Skeletal muscle satellite cell (primary cell): ENCODE measurements at regions not wholly inside any gene's neighbourhood (a gene's known extent, or its start where the extent isn't known, plus 50 kb on each side); places are given as distances from the start of the nearest gene placed in this dataset.
"Not testable (repeated sequence)": the region's sequence is repeated elsewhere in the genome, so short reads cannot be mapped to it uniquely, and the experiment has no call there.

Experiments
- H3K27me3 ChIP-seq: 2 replicates; pipeline ENCODE4 v1.7.0; 2013; ENCODE audit warnings: low read length; ENCODE audit not compliant: control insufficient read depth, insufficient read depth
- H3K36me3 ChIP-seq: 2 replicates; pipeline ENCODE4 v1.7.0; 2013; ENCODE audit warnings: mild to moderate bottlenecking, control low read depth, low read length; ENCODE audit not compliant: insufficient read depth
- H3K4me1 ChIP-seq: 2 replicates; pipeline ENCODE4 v1.7.0; 2013; ENCODE audit warnings: low read length; ENCODE audit not compliant: control insufficient read depth, insufficient read depth
- H3K4me2 ChIP-seq: 2 replicates; pipeline ENCODE4 v1.7.0; 2013; ENCODE audit warnings: mild to moderate bottlenecking, low read length
- H3K4me3 ChIP-seq: 2 replicates; pipeline ENCODE4 v1.7.0; 2013; ENCODE audit warnings: low read length
- H3K9ac ChIP-seq: 2 replicates; pipeline ENCODE4 v1.7.0; 2013; ENCODE audit warnings: mild to moderate bottlenecking, low read depth, low read length, moderate library complexity
- H3K9me3 ChIP-seq: replicated peaks from 2 replicates; pipeline ENCODE4 v1.7.0; 2013; ENCODE audit warnings: mild to moderate bottlenecking, control low read depth, low read length

DNA sequence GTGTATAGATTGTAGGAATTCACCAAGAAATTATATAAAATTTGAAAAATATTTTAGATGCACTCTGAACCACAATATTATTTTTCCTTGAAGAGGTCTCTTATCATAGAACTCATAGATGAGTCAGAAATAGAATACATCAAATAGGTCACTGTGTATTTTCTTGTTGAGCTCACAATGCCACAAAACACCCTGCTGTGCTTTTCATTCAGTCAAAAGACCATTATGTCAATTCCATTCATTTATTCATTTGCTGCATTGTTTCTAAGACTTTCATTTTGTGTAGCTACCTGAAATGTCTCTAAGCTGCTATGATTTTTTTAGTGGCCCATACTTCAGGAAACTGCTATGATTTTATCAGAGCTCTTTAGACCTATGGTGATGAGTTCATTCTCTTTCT is 231.9 kb upstream of the AVPR1A start:
- Histone ChIP-seq H3K9me3 (no peaks in the 10 kb centered on the region), H3K9ac (no peak overlapping the region), H3K4me1 (no peaks in the 10 kb centered on the region), H3K36me3 (no peaks in the 10 kb centered on the region), H3K27me3 (peaks cover 5% of the 10 kb centered on the region), H3K4me2 (no peak overlapping the region), H3K4me3 (no peak overlapping the region)

DNA sequence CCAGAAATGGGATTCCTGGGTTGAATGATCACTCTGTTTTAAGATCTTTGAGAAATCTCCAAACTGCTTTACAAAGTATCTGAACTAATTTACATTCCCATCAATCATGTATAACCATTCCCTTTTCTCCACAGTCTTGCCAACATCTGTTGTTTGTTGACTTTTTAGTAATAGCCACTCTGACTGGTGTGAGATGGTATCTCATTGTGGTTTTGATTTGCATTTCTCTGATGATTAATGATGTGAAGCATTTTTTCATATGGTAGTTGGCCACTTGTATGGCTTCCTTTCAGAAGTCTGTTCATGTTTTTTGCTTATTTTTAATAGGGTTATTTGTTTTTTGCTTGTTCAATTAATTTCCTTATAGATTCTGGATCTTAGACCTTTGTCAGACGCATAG is 211.8 kb upstream of the AVPR1A start:
- Histone ChIP-seq H3K9ac (no peak overlapping the region), H3K4me3 (no peak overlapping the region), H3K36me3 (no peaks in the 10 kb centered on the region), H3K27me3 (peaks cover 10% of the 10 kb centered on the region), H3K4me2 (no peak overlapping the region), H3K4me1 (no peaks in the 10 kb centered on the region), H3K9me3 (no peaks in the 10 kb centered on the region)

DNA sequence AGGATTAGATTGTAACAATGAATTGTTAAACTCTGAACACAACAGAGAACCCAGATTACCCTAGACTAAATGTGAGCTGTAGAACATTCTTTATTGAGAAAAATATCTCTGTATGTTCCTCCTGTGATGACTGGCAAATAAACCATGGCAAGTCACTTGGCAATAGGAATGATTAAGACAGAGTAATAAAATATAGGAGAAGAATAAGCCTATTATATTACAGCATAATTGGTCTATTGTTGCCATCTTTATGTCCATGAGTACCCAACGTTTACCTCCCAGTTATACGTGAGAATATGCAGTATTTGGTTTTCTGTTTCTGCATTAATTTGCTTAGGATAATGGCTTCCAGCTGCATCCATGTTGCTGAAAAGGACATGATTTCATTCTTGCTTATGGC is 211.2 kb upstream of the AVPR1A start:
- Histone ChIP-seq H3K4me1 (no peaks in the 10 kb centered on the region), H3K9me3 (no peaks in the 10 kb centered on the region), H3K4me2 (no peak overlapping the region), H3K9ac (no peak overlapping the region), H3K27me3 (peaks cover 10% of the 10 kb centered on the region), H3K36me3 (no peaks in the 10 kb centered on the region), H3K4me3 (no peak overlapping the region)

DNA sequence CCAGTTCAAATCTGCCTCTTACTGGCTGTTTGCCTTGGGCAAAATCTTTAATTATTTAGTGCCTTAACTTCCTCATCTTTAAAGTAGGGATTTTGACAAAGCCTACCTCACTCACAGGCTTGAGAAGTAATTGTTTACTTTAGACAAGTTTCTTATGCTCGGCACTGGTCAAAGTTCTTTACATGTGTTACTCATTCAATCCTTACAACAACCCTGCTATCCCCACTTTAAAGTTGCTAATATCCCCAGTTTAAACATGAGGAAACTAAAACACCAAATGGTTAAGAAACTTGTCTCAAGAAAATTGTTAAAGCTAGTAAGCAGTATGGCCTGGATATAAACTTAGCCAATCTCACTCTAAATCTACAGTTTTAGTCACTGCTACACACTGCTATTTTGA is 204.0 kb upstream of the AVPR1A start:
- H3K4me3 ChIP-seq, result no peak overlapping the region
- H3K27me3 ChIP-seq, result peaks cover 6% of the 10 kb centered on the region
- H3K9me3 ChIP-seq, result no peaks in the 10 kb centered on the region
- H3K36me3 ChIP-seq, result no peaks in the 10 kb centered on the region
- no peak overlapping the region for H3K9ac ChIP-seq
- H3K4me1 ChIP-seq, result no peaks in the 10 kb centered on the region
- no peak overlapping the region for H3K4me2 ChIP-seq

DNA sequence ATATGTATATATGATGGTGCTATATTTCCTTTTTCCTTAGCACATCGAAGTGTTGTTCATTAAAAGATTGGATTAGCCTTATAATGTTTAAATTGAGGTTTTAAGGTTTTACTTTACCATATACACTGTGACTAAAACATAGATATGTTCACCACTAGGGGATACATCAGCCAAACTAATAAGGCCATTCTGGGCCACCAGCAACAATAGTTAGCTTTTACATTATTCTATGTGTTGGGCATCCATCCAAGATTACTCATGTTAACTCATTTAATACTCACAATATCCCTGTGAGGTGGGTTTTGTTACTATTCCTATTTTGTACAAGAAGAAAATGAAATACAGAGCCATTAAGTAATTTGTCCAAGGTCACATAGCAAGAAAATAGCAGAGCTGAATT is 202.6 kb upstream of the AVPR1A start:
- H3K4me2 ChIP-seq, result no peak overlapping the region
- no peaks in the 10 kb centered on the region for H3K9me3 ChIP-seq
- H3K4me3 ChIP-seq, result no peak overlapping the region
- H3K9ac ChIP-seq, result no peak overlapping the region
- H3K27me3 ChIP-seq, result no peaks in the 10 kb centered on the region
- H3K36me3 ChIP-seq, result no peaks in the 10 kb centered on the region
- H3K4me1 ChIP-seq, result no peaks in the 10 kb centered on the region

DNA sequence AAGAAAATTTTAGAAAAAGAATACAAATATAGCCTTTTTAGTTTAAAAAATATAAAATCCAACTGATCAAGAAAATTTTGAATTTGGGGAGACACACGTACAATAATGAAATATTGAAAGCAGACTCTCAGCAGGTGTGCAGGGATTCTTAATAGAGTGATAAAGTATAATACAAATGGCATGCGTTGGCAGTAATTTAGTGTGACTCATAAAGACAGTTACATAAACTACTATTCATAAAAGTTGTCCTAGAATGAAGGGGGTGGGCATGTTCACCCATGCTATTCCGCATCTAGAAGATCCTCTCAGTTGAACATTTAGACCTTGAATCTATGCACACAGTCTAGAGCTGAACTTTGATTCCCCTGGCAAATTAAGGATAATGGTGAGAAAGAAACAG is 200.4 kb upstream of the AVPR1A start:
- Histone ChIP-seq H3K4me2 (no peak overlapping the region), H3K36me3 (no peaks in the 10 kb centered on the region), H3K9me3 (no peaks in the 10 kb centered on the region), H3K27me3 (no peaks in the 10 kb centered on the region), H3K9ac (no peak overlapping the region), H3K4me3 (no peak overlapping the region), H3K4me1 (no peaks in the 10 kb centered on the region)

DNA sequence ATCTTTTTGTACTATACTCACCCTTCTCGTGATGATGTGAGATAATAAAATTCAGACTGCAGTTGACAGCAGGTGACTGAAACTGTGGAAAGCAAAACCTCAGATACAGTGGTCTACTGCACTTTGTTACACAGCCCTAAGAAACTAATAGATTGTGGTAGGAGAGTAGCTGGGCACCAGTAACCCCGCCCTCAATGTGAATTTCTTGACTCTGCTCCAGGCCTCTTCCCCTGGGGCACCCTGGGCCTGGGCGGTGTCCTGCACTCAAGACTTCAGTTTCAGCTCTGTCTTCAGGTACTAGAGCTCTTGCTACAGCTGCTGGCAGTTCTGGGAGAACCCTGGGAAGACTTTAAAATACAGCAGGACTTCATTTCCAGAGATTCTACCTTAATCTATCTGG is 197.6 kb upstream of the AVPR1A start:
- H3K4me1 ChIP-seq, result no peaks in the 10 kb centered on the region
- H3K4me2 ChIP-seq, result no peak overlapping the region
- H3K27me3 ChIP-seq, result no peaks in the 10 kb centered on the region
- H3K9me3 ChIP-seq, result no peaks in the 10 kb centered on the region
- no peak overlapping the region for H3K9ac ChIP-seq
- no peaks in the 10 kb centered on the region for H3K36me3 ChIP-seq
- H3K4me3 ChIP-seq, result no peak overlapping the region

DNA sequence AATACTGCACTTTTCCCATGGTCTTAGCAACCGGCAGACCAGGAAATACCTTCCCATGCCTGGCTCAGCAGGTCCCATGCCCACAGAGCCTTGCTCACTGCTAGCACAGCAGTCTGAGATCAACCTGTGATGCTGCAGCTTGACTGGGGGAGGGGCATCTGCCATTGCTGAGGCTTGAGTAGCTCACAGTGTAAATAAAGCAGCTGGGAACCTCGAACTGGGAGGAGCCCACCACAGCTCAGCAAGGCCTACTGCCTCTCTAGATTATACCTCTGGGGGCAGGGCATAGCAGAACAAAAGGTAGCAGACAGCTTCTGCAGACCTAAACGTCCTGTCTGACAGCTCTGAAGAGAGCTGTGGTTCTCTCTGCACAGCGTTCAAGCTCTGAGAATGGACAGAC is 186.2 kb upstream of the AVPR1A start:
- not testable (repeated sequence) for H3K4me3 ChIP-seq

DNA sequence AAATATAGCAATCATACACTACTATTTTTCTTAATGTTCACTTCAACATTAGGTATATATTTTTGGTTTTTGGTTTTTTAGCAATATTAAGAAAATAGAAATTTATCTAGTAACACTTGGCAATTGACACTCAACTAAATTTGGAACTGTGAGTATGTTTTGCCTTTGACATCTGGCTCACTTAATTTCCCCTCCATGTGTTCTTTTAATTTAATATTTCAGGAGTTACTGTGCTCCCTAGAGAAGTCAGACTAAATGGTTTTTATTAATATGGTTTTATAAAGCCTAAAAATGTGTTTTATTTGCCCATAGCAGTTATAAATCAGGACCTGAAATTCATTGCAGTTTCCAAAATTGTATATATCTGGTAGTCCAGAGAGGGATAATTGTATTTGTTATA is 175.3 kb upstream of the AVPR1A start:
- H3K4me1 ChIP-seq, result no peaks in the 10 kb centered on the region
- H3K4me3 ChIP-seq, result no peak overlapping the region
- no peak overlapping the region for H3K4me2 ChIP-seq
- no peaks in the 10 kb centered on the region for H3K36me3 ChIP-seq
- no peak overlapping the region for H3K9ac ChIP-seq
- H3K27me3 ChIP-seq, result peaks cover 21% of the 10 kb centered on the region
- no peaks in the 10 kb centered on the region for H3K9me3 ChIP-seq

More for the DNA sequence above, 186.2 kb upstream of the AVPR1A start:
- H3K36me3 ChIP-seq, H3K4me1 ChIP-seq, H3K4me2 ChIP-seq, H3K9me3 ChIP-seq, H3K27me3 ChIP-seq, H3K9ac ChIP-seq: not testable (repeated sequence)

DNA sequence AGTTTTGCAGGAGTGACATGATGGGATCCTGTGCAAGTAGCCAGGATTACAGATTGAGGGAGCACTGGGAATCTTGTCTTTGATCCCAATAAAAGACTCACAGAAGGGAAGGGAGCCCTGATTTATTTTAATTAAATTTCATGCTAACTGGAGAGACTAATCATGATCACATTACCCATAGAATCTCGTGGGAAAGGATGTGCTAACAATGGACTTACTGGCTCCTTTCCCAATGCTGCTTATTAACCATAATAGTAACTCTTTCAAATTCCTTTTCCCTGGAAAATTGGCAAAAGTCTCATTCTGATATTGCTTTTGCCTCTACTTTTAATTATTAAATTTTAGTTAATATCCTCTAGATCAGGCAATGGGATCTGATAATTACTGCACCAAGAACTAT is 174.8 kb upstream of the AVPR1A start:
- Histone ChIP-seq H3K9me3 (no peaks in the 10 kb centered on the region), H3K4me1 (no peaks in the 10 kb centered on the region), H3K9ac (no peak overlapping the region), H3K4me3 (no peak overlapping the region), H3K36me3 (no peaks in the 10 kb centered on the region), H3K4me2 (no peak overlapping the region), H3K27me3 (peaks cover 21% of the 10 kb centered on the region)

DNA sequence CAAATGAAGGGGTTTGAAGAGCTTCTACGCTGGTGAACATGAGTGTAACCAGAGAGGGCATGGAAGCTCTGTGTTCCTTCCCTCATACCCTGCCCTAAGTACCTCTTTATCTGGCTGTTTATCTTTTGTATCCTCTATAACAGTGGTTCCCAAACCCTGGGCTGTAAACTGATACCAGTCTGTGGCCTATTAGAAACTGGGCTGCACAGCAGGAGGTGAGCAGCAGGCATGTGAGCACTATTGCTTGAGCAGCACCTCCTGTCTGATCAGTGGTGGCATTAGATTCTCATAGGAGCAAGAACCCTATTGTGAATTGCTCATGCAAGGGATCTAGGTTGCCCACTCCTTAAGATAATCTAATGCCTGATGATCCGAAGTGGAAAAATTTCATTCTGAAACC is 172.9 kb upstream of the AVPR1A start:
- Histone ChIP-seq H3K36me3 (no peaks in the 10 kb centered on the region), H3K4me1 (no peaks in the 10 kb centered on the region), H3K4me2 (no peak overlapping the region), H3K4me3 (no peak overlapping the region), H3K9ac (no peak overlapping the region), H3K9me3 (no peaks in the 10 kb centered on the region), H3K27me3 (peaks cover 21% of the 10 kb centered on the region)

DNA sequence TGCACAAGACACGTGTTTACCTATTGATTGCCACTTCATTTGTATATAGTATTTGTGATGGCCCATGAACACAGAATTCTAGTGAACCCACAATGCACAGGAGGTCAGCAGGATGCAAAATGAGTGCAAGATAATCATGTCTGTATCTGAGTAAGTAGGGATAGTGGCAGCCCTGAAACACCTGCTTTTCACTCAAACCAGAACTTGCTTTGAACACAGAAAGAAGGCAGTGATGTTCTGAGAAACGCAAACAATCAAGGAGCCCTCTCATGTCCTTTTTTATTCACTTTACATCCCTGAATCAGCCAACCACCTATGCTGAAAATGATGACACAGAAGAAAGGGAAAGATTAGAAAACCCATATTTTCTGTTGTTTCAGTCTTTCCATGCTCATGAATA is 170.4 kb upstream of the AVPR1A start:
- no peaks in the 10 kb centered on the region for H3K9me3 ChIP-seq
- no peak overlapping the region for H3K9ac ChIP-seq
- peaks cover 10% of the 10 kb centered on the region for H3K27me3 ChIP-seq
- H3K36me3 ChIP-seq, result no peaks in the 10 kb centered on the region
- H3K4me2 ChIP-seq, result no peak overlapping the region
- no peak overlapping the region for H3K4me3 ChIP-seq
- no peaks in the 10 kb centered on the region for H3K4me1 ChIP-seq
